SU-DHL-6 (cell line): ENCODE measurements at regions not wholly inside any gene's neighbourhood (a gene's known extent, or its start where the extent isn't known, plus 50 kb on each side); places are given as distances from the start of the nearest gene placed in this dataset.

Experiments used
- H2AFZ ChIP-seq: fragments of 200-600 bp; sonication (generic); 2 replicates; pipeline ENCODE4 v1.6.1; 2014; ENCODE audit warnings: low read depth, mild to moderate bottlenecking, moderate library complexity, mixed read lengths, antibody characterized with exemption, low read length; ENCODE audit not compliant: severe bottlenecking
- H3F3A ChIP-seq: fragments of 200-600 bp; shearing (Covaris generic); 2 replicates; pipeline ENCODE4 v1.6.0; 2016; ENCODE audit warnings: antibody characterized with exemption, mild to moderate bottlenecking; ENCODE audit not compliant: insufficient read depth
- H3K27ac ChIP-seq: fragments of 200-600 bp; sonication (generic); 2 replicates; pipeline ENCODE4 v1.5.1; 2016; ENCODE audit warnings: low read depth, mild to moderate bottlenecking, low read length, moderate library complexity, mixed read lengths
- H3K27me3 ChIP-seq: fragments of 200-600 bp; sonication (generic), shearing (Covaris generic); 2 replicates; pipeline ENCODE4 v1.6.0; 2014; ENCODE audit warnings: mild to moderate bottlenecking, low read length
- H3K36me3 ChIP-seq: fragments of 200-600 bp; sonication (generic); 2 replicates; pipeline ENCODE4 v1.6.1; 2014; ENCODE audit warnings: mild to moderate bottlenecking, low read length, mixed read lengths
- H3K4me2 ChIP-seq: fragments of 300-600, 200-600 bp; shearing (Covaris generic), sonication (generic); 2 replicates; pipeline ENCODE4 v1.6.0; 2014; ENCODE audit warnings: low read length, low read depth, mild to moderate bottlenecking; ENCODE audit not compliant: poor library complexity, severe bottlenecking
- H3K4me3 ChIP-seq: fragments of 200-600 bp; sonication (generic); 2 replicates; pipeline ENCODE4 v1.5.1; 2014; ENCODE audit warnings: antibody characterized with exemption, low read length, mild to moderate bottlenecking, mixed read lengths; ENCODE audit not compliant: insufficient read depth, poor library complexity, severe bottlenecking
- H3K79me2 ChIP-seq: fragments of 200-600 bp; sonication (generic); 2 replicates; pipeline ENCODE4 v1.6.1; 2014; ENCODE audit warnings: mild to moderate bottlenecking, low read length, moderate library complexity; ENCODE audit not compliant: insufficient read depth
- H3K9ac ChIP-seq: fragments of 200-600 bp; sonication (generic); 2 replicates; pipeline ENCODE4 v1.7.0; 2014; ENCODE audit warnings: mild to moderate bottlenecking, low read length
- H3K9me2 ChIP-seq: fragments of 200-600 bp; sonication (generic); replicated peaks from 2 replicates; pipeline ENCODE4 v1.6.1; 2014; ENCODE audit warnings: low read length; ENCODE audit not compliant: insufficient read depth
- H3K9me3 ChIP-seq: fragments of 200-600 bp; sonication (generic); 2 replicates; pipeline ENCODE4 v1.6.1; 2014; ENCODE audit warnings: low read length, mixed read lengths; ENCODE audit not compliant: insufficient read depth
- H4K20me1 ChIP-seq: fragments of 200-600 bp; sonication (generic); 2 replicates; pipeline ENCODE4 v1.6.1; 2014; ENCODE audit warnings: low read depth, mild to moderate bottlenecking, antibody characterized with exemption, low read length, moderate library complexity, mixed read lengths
- EZH2phosphoT487 ChIP-seq: fragments of 200-600 bp; sonication (generic), shearing (Covaris generic); conservative IDR thresholded peaks from 2 replicates; pipeline ENCODE4 v1.6.1; 2018; ENCODE audit warnings: mild to moderate bottlenecking, antibody characterized with exemption, low read length, moderate library complexity, mixed read lengths
- TF ChIP-seq, protein P1 (sequence below): fragments of 200-600 bp; sonication (generic); IDR thresholded peaks from one replicate; pipeline ENCODE4 v1.5.1; 2017; ENCODE audit warnings: antibody characterized with exemption, mild to moderate bottlenecking, low read length, moderate library complexity; ENCODE audit not compliant: insufficient read depth, poor library complexity, severe bottlenecking

DNA sequence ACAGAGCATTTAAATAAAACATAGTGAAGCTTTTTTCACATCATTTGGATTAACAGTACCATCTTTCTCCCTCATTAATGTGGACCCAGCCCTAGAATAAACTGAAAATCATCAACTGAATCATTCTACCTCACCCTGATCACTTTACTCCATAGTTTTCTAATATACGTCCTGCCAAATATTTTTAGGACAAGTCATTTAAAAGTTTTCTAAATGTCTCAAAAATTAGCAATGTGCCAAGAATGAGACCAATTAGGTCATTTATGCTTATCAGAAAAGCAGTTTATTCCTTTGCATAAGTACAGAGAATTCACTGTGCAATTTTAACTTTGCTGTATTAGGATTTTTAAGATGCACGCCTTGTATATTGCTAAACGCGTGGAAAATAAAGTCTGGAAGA is 284.4 kb downstream of the PIK3R1 start:
- Histone ChIP-seq H4K20me1 (no peaks in the 10 kb centered on the region), H2AFZ (no peak overlapping the region), H3K79me2 (no peaks in the 10 kb centered on the region), H3K4me2 (no peak overlapping the region), H3F3A (no peaks in the 10 kb centered on the region), H3K9me3 (no peaks in the 10 kb centered on the region), H3K9ac (no peak overlapping the region), H3K27ac (no peak overlapping the region), H3K9me2 (no peaks in the 10 kb centered on the region), H3K27me3 (no peaks in the 10 kb centered on the region), H3K4me3 (no peak overlapping the region), H3K36me3 (no peaks in the 10 kb centered on the region)
- no peak for TF ChIP-seq EZH2phosphoT487
- TF ChIP-seq, protein P1, sequence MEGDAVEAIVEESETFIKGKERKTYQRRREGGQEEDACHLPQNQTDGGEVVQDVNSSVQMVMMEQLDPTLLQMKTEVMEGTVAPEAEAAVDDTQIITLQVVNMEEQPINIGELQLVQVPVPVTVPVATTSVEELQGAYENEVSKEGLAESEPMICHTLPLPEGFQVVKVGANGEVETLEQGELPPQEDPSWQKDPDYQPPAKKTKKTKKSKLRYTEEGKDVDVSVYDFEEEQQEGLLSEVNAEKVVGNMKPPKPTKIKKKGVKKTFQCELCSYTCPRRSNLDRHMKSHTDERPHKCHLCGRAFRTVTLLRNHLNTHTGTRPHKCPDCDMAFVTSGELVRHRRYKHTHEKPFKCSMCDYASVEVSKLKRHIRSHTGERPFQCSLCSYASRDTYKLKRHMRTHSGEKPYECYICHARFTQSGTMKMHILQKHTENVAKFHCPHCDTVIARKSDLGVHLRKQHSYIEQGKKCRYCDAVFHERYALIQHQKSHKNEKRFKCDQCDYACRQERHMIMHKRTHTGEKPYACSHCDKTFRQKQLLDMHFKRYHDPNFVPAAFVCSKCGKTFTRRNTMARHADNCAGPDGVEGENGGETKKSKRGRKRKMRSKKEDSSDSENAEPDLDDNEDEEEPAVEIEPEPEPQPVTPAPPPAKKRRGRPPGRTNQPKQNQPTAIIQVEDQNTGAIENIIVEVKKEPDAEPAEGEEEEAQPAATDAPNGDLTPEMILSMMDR = no peak

DNA sequence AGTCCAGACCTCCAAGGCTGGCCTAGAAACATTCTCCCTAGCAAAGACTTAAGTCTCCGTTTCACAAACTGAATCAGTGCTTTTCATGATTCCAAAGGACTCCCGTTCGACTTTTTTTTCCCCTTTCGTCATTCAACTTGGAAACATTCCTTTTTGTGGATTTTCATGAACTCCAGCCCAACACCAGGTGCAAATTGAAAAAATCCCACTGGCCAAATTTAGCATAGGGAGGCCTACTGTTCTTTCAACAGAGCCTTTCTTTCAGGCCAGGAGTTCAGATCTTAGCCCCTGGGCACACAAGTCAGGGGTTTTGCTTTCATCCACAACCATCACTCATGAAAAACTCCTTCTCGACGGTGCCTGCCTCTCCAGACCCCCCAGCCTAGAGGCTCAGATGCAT is 285.3 kb downstream of the PIK3R1 start:
- H3K27me3 ChIP-seq = no peaks in the 10 kb centered on the region

DNA sequence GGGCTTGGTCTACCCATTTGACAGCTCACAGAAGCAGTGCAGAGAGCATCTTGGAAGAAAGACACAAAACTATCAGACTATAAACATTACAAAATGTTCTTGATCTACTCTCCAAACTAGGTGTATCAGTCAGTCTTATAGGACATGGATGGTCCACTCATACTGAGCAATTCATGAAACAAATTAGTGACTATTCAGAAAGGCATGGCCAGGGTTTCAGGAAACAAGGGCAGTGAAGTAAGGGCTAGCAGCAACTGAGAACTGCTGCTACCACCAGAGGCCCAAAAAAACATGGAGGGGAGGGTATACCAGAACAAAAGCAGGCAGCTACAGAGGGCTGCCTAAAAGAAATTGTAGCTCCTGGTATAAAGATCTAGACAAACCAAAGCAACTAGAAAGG is 287.0 kb downstream of the PIK3R1 start:
- Histone ChIP-seq H3K4me2 (no peak overlapping the region), H3K27me3 (no peaks in the 10 kb centered on the region), H3F3A (no peaks in the 10 kb centered on the region)

More for the DNA sequence above, 285.3 kb downstream of the PIK3R1 start:
- Histone ChIP-seq H3K27ac (no peak overlapping the region), H3K36me3 (no peaks in the 10 kb centered on the region), H3K9ac (no peak overlapping the region), H4K20me1 (no peaks in the 10 kb centered on the region), H3K9me3 (no peaks in the 10 kb centered on the region), H3K4me3 (no peak overlapping the region), H3F3A (no peaks in the 10 kb centered on the region), H3K4me2 (no peak overlapping the region), H2AFZ (no peak overlapping the region), H3K9me2 (no peaks in the 10 kb centered on the region), H3K79me2 (no peaks in the 10 kb centered on the region)
- TF ChIP-seq EZH2phosphoT487 = no peak
- TF ChIP-seq, protein P1 = no peak

More for the DNA sequence above, 287.0 kb downstream of the PIK3R1 start:
- Histone ChIP-seq H3K9me2 (no peaks in the 10 kb centered on the region), H3K27ac (no peak overlapping the region), H3K36me3 (no peaks in the 10 kb centered on the region), H3K9ac (no peak overlapping the region), H3K4me3 (no peak overlapping the region), H3K9me3 (no peaks in the 10 kb centered on the region), H2AFZ (no peak overlapping the region), H4K20me1 (no peaks in the 10 kb centered on the region), H3K79me2 (no peaks in the 10 kb centered on the region)
- TF ChIP-seq, protein P1 = no peak
- TF ChIP-seq EZH2phosphoT487 = no peak
